ENCODE measurements at regions not wholly inside any gene's neighbourhood (a gene's known extent, or its start where the extent isn't known, plus 50 kb on each side); places are given as distances from the start of the nearest gene placed in this dataset.

DNA sequence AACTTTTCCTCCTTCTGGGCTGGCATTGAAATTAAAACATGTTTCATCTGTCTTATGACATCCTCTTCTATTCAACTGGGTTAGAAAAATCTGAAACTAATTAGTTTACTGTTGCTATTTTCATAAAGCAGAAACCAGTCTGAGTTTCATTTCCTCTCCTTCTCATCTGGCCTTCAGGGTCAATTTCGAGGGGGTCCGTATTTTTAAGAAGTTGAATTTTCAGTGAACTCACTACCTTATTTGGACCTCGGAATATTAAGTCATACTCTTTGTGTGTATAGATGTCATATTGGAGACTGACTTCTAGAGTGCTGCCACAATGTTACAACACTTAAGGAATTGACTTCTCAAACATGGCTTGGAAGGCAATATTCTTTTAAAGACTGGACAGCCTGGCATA, 485.9 kb downstream of the SQOR start:
- no peak for DNase-seq

DNA sequence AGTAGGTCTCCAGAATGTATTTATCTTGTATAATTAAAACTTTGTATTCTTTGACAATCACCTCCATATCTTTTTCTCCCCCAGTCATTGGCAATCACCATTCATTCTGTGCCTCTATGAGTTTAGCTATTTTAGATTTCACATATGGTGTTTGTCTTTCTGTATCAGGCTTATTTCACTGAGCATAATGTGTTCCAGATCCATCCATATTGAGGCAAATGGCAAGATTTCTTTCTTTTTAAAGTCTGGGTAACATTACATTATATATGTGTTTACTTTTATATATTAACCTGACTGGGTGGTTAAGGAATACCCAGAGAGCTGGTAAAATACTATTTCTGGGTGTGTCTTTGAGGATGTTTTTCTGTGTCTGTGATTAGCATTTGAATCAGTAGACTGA, 486.6 kb downstream of the SQOR start:
- no peak for DNase-seq

GRCh38 chr15:46126581-46126980, 491.8 kb downstream of the SQOR start:
- no peak for DNase-seq

DNA sequence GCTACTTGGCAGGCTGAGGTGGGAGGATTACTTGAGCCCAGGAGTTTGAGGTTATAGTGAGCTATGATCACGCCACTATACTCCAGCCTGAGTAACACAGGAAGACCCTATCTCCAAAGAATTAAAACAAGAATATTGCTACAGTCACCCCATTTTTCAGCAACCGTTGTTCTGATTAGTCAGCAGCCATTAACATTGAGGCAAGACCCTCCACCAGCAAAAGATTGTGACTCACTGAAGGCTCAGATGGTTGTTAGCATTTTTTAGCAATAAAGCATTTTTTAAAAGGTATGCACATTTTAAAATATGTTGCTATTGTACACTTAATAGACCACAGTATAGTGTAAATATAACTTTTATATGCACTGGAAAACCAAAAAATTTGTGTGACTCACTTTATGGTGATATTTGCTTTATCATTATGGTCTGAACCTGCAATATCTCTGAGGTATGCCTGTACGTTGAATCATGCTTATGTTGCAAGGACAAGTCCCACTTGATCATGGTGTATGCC, 492.6 kb downstream of the SQOR start:
- no peak for DNase-seq

DNA sequence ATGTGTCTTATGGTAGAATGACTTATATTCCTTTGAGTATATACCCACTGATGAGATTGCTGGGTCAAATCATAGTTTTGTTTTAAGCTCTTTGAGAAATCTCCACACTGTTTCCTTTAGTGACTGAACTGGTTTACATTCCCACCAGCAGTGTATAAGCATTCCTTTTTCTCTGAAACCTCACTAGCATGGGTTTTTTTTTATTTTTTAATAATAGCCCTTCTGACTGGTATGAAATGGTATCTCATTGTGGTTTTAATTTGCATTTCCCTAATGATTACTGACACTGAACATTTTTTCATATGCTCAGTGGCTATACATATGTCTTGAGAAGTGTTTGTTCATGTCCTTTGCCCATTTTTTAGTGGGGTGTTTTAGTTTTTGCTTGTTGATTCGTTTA, 494.3 kb downstream of the SQOR start:
- no peak for DNase-seq

GRCh38 chr15:46131876-46132275, 497.0 kb downstream of the SQOR start:
- no peak for DNase-seq

- DNase-seq = no peak
Observed at GRCh38 chr15:46137443-46137842, 502.6 kb downstream of the SQOR start.

DNA sequence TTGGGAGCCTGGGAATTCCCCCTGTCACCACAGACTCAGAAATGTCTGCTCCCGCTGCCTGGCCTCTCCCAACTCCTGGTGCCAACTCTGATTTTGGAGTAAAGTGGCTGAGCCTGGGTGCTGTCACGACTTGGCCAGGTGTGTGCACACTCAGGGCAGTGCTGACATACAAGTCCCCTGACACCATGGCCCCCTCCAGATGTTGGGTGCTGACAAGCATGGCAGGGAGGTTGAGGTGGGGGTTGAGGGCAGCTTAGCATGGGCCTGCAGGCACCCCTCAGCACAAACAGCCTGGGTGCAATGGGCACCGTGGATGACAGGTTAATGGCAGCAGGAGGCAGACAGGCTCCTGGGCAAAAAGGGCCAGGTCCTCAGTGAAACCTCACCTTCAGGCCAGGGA, 511.2 kb downstream of the SQOR start:
- no peak for DNase-seq

DNA sequence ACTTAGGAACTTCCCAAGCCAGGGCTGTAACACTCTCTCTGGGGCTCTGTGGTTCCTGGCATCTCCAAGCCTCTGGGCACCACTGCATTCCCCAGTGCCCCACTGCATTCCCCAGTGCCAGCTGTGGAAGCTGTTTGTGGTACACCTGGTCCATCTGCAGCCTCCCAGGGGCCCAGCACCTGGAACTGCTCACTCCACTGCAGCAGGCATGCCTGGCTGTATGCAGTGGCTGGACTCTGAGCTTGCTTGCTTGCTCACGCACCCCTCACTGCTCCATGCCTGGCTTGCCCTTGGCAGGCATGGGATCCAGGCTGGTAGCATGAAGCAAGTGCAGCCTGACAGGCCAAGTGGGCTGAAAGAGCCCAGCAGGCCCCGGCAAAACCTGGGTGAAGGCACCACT, 512.1 kb downstream of the SQOR start:
- DNase-seq = no peak

GRCh38 chr15:46151786-46152185, 517.0 kb downstream of the SQOR start:
- DNase-seq = no peak

- DNase-seq = no peak
Observed at GRCh38 chr15:46166750-46167149, 531.9 kb downstream of the SQOR start.

- no peak for DNase-seq
Observed at GRCh38 chr15:46170326-46170725, 535.5 kb downstream of the SQOR start.

DNA sequence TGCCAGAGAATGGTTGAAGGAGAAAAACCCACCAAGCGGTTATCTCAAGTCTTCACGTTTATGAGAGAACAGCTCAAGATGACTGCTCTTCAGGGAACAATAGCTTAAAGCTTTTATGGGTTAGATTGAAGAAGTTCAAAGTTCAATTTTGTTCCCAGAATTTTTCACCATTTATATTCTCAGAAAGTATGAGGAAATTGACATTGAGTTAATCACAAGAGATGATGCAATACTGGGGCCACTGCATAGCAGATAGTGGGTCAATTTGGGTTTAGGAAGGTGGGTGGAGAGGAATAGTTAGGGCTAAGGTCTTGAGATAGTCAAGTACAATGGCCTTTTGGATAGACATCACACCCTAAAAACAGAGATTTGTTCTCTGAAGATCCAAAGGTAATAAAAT, 539.3 kb downstream of the SQOR start:
- no peak for DNase-seq

- no peak for DNase-seq
Observed at GRCh38 chr15:46177219-46177618, 542.4 kb downstream of the SQOR start.

GRCh38 chr15:46178138-46178537, 543.3 kb downstream of the SQOR start:
- no peak for DNase-seq

DNA sequence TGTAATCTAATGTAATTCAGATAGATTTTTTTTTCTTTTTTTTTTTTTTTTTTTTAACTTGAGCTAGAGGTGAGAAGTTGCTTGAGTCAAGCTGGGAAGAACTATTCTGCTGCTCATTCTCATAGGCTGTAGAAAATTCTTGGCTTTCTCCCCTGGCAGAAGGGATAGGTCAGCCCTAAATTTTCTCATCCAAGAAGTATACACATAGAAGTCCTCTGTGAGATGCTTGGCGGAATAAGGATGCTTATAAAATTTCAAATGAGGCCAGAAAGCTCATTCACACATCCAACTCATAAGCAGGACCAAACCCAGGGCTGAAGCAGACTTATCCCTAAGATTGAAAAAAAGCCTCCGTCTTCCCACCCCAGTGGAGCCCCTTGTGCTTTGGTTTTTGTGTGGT, 572.5 kb downstream of the SQOR start:
- DNase-seq = no peak

- no peak for DNase-seq
Observed at GRCh38 chr15:46213551-46213950, 578.7 kb downstream of the SQOR start.

GRCh38 chr15:46222826-46223225, 588.0 kb downstream of the SQOR start:
- DNase-seq = no peak

DNA sequence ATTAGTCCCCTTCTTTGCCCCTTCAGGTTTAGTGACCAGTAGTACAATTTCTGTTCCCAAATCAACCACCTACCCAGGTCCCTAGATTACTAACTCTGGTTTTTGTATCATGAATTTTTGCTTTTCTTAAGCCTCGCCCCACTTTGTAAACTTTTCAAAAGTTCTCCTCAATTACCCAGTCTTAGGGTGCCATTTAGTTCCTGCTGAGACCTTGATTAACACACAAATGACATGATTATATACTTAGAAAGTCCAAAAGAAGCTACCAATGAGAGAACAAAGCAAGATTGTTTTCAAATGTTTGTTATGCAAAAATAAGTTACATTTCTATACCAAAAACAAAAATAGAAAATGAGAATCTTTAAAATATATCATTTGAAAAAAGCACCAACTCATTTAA, 594.4 kb downstream of the SQOR start:
- DNase-seq = no peak

- DNase-seq = no peak
Observed at GRCh38 chr15:46231786-46232185, 597.0 kb downstream of the SQOR start.

DNA sequence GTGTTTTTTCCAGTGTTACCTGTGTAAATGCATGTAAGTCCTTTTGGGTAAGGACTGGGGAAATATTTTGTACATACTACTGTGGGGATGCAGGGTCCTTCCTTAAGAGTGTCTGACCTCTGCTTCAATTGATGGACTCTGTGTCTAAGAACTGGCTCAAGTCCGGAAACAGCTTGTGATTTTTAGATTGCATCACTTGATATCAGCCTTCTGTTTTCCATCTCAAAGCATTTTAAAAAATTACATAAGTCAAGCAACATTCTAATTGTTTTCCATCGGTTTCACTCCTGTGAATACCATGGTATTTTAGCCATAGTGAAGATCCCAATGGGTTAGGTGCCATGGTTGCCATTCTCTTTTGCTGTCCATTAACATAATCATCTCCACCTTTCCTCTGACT, 597.6 kb downstream of the SQOR start:
- no peak for DNase-seq

- DNase-seq = no peak
Observed at GRCh38 chr15:46242935-46243334, 608.1 kb downstream of the SQOR start.

DNA sequence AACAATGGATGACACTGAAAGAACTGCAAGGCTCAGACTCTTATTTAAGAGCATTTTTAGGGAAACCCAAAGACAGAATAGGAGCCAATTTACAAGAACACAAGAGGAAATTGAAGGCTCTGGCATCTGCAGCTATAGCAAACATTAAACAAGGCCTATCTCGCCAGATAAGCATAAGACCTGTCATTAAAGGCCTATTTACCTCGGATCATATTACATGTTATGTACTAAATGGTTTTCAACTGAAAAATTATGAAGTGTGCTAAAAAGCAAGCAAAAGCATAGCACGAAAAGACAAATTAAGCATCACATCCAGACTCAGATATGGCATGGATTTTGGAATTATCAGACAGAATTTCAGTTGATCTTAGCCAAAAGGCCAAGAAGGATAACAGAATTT, 617.1 kb downstream of the SQOR start:
- no peak for DNase-seq

GRCh38 chr15:46258056-46258455, 623.2 kb downstream of the SQOR start:
- no peak for DNase-seq

- no peak for DNase-seq
Observed at GRCh38 chr15:46260937-46261336, 626.1 kb downstream of the SQOR start.
